Muscle layer of duodenum (tissue), 2 donors: ENCODE measurements at regions not wholly inside any gene's neighbourhood (a gene's known extent, or its start where the extent isn't known, plus 50 kb on each side); places are given as distances from the start of the nearest gene placed in this dataset.

ENCODE experiments used
- H3K27ac ChIP-seq: one replicate; pipeline ENCODE4 v1.7.0; 2013; ENCODE audit warnings: mild to moderate bottlenecking, low read length
- H3K27me3 ChIP-seq: one replicate; pipeline ENCODE4 v1.7.0; 2013; ENCODE audit warnings: low read depth, mild to moderate bottlenecking, control low read depth, low read length
- H3K36me3 ChIP-seq, 2 donors: one replicate each; pipeline ENCODE4 v1.7.0; 2013; ENCODE audit warnings: low read length in 2 of 2, control low read depth in 1 of 2, mild to moderate bottlenecking in 1 of 2; ENCODE audit not compliant: insufficient read depth in 2 of 2, control insufficient read depth in 1 of 2
- H3K4me1 ChIP-seq, 2 donors: one replicate each; pipeline ENCODE4 v1.7.0; 2013; ENCODE audit warnings: low read length in 2 of 2, mild to moderate bottlenecking in 2 of 2, control low read depth in 1 of 2, moderate library complexity in 1 of 2; ENCODE audit not compliant: insufficient read depth in 2 of 2, control insufficient read depth in 1 of 2
- H3K4me3 ChIP-seq, 2 donors: one replicate each; pipeline ENCODE4 v1.7.0; 2013; ENCODE audit warnings: low read length in 2 of 2, low read depth in 1 of 2, mild to moderate bottlenecking in 1 of 2
- H3K9me3 ChIP-seq, 2 donors: one replicate each; pipeline ENCODE4 v1.7.0; 2013; ENCODE audit warnings: low read length in 2 of 2, control low read depth in 1 of 2, mild to moderate bottlenecking in 1 of 2; ENCODE audit not compliant: control insufficient read depth in 1 of 2
- donor health status: healthy.

DNA sequence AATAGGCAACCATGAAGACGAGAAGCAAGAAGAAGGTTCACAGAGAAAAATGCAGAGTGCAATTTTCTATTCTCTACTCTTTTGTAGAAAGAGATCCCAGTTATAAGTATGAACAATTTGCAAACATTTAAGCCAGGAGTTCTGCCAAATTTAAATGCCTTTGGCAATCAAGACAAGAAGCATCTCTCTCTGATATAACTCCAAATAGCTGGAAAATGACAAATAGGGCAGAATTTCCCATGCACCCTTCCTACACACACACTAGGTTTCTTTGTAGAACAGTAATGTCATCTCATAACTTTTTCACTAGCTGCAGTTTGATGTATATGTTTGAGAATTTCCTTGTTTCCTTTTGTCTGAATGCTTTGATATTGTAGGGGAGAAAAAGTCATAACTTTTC is 333.5 kb upstream of the AZI2 start:
- Histone ChIP-seq H3K27me3 (no peaks in the 10 kb centered on the region), H3K9me3 (no peaks in the 10 kb centered on the region), H3K4me1 (no peaks in the 10 kb centered on the region), H3K36me3 (no peaks in the 10 kb centered on the region), H3K27ac (no peak overlapping the region), H3K4me3 (no peak overlapping the region)

- H3K27ac ChIP-seq: no peak overlapping the region
- H3K4me3 ChIP-seq: no peak overlapping the region
- H3K27me3 ChIP-seq: no peaks in the 10 kb centered on the region
- no peaks in the 10 kb centered on the region for H3K9me3 ChIP-seq
- H3K4me1 ChIP-seq: no peaks in the 10 kb centered on the region
- H3K36me3 ChIP-seq: no peaks in the 10 kb centered on the region
Observed at GRCh38 chr3:28690176-28690575, 341.6 kb upstream of the AZI2 start.

DNA sequence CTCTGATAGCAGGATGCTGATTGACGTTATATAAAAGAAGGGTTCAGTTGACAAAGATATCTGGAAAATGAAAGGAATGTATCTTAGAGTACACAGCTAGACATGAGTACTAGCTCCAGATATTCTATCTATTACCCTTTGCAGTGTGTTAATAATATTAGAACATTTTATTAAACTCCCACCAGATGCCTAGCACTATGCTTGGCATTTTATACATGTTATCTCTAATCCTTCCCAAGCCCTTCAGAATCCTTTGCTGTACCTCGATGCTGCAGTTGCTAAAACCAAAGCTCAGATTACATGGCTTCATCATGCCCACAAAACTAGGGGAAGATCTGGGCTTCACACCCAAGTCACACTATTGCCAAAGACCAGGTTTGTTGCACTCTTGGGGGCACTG is 350.1 kb upstream of the AZI2 start:
- no peak overlapping the region for H3K4me3 ChIP-seq
- no peaks in the 10 kb centered on the region for H3K27me3 ChIP-seq
- no peaks in the 10 kb centered on the region for H3K4me1 ChIP-seq
- H3K36me3 ChIP-seq: no peaks in the 10 kb centered on the region
- H3K27ac ChIP-seq: no peak overlapping the region
- no peaks in the 10 kb centered on the region for H3K9me3 ChIP-seq

- Histone ChIP-seq H3K9me3 (no peaks in the 10 kb centered on the region), H3K36me3 (no peaks in the 10 kb centered on the region), H3K27ac (no peak overlapping the region), H3K27me3 (no peaks in the 10 kb centered on the region), H3K4me3 (no peak overlapping the region), H3K4me1 (no peaks in the 10 kb centered on the region)
Observed at GRCh38 chr3:28699283-28699682, 350.7 kb upstream of the AZI2 start.

- Histone ChIP-seq H3K4me3 (no peak overlapping the region), H3K36me3 (no peaks in the 10 kb centered on the region), H3K9me3 (no peaks in the 10 kb centered on the region), H3K27ac (no peak overlapping the region), H3K27me3 (no peaks in the 10 kb centered on the region), H3K4me1 (no peaks in the 10 kb centered on the region)
Observed at GRCh38 chr3:28700728-28701127, 352.1 kb upstream of the AZI2 start.

DNA sequence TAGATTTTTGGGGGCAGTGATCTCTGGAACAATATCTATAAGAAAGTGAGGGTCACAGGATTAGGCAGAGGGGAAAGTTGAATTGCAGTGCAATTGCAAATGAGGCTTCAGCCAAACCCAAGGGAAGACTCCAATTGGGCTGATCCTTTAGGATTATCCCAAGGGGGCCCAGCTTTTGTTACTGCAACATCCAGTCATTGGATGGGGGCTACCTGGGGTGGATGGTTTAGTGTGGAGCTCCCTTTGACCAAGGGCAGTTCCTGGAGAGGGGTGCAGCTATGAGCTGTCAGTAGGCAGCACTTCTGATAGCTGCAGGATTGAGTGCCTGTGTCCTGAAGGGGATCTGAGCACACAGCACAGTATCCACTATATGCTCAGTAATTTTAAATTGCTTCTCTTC is 355.2 kb upstream of the AZI2 start:
- Histone ChIP-seq H3K36me3 (no peaks in the 10 kb centered on the region), H3K9me3 (no peaks in the 10 kb centered on the region), H3K4me3 (no peak overlapping the region), H3K27ac (no peak overlapping the region), H3K27me3 (no peaks in the 10 kb centered on the region), H3K4me1 (no peaks in the 10 kb centered on the region)

DNA sequence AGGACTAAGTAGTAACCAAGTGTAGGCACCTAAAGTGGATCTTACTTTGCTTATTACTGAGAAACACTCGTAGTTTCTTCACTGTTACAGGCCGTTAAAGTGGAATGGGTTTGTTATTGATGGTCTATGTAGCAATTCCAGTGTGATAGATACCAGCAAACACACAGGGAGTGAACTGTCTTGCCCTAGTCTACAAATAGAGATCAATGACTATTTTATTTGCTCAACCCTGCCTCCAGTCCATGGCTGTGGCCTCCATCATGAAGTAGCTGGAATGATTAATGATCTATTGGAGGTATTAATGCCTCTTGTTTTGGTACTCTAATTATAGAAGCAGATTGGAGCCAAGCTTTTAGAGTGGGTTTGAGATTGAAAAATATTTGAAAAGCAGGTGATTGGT is 362.7 kb upstream of the AZI2 start:
- no peak overlapping the region for H3K4me3 ChIP-seq
- H3K27me3 ChIP-seq: no peaks in the 10 kb centered on the region
- no peaks in the 10 kb centered on the region for H3K36me3 ChIP-seq
- H3K4me1 ChIP-seq: no peaks in the 10 kb centered on the region
- H3K9me3 ChIP-seq: no peaks in the 10 kb centered on the region
- no peak overlapping the region for H3K27ac ChIP-seq

DNA sequence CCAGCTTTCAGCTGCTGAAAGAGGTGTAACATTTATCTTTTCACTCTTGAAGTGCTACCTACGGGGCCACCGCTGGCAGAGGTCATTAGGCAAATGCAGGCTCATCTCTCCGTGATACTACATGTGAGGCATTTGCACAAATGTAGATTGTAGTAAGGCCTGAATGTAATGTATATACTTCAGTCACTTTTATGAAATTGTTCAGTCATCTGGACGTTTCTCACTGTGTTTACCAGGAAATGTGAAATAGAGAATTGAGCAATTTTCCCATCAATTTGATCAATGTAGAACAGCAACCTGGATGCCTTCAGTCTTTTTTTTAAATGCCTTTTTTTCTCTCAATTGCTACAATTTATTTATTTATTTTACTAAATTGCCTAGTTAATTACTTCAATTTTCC is 368.3 kb upstream of the AZI2 start:
- no peaks in the 10 kb centered on the region for H3K27me3 ChIP-seq
- H3K27ac ChIP-seq: no peak overlapping the region
- no peak overlapping the region for H3K4me3 ChIP-seq
- no peaks in the 10 kb centered on the region for H3K9me3 ChIP-seq
- no peaks in the 10 kb centered on the region for H3K4me1 ChIP-seq
- H3K36me3 ChIP-seq: no peaks in the 10 kb centered on the region

DNA sequence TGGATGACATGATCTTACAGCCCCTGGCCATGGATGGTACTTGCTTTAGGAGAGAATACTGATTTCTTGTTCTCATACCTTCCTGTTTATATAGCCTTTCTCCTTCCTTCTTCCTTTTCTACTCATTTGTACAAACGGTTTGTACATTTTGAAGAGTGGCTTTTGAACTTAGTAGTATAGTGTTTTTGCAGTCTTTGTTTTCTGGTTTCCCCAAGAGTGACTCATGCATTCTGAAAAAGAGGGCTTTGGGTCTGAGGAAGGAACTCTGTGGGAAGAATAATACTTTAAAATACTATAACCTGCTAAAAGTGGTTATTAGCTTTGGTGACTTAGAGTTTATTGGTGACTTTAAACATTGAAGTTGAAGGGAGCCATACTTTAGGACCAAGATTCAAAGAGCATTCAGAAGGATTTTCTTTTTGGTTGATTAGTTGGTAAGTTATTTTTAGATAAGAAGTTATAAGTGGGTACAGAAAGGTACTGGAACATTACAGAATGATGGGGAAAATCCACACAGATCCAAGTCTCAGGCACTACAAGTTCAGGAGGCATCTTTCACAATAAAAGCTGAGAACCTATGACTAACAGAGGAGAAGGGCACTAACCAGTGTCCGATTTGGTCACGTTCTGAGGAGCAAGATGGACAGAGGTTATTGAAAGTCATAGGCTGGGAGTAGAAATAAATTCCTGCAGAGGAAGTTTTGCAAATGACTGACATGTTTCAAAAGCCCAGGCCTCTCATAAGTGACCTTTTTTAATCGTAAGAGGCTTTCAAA is 369.6 kb upstream of the AZI2 start:
- Histone ChIP-seq H3K4me3 (no peak overlapping the region), H3K36me3 (no peaks in the 10 kb centered on the region), H3K9me3 (no peaks in the 10 kb centered on the region), H3K4me1 (no peaks in the 10 kb centered on the region), H3K27ac (no peak overlapping the region), H3K27me3 (no peaks in the 10 kb centered on the region)

- Histone ChIP-seq H3K27ac (no peak overlapping the region), H3K36me3 (no peaks in the 10 kb centered on the region), H3K27me3 (no peaks in the 10 kb centered on the region), H3K4me3 (no peak overlapping the region), H3K9me3 (no peaks in the 10 kb centered on the region), H3K4me1 (no peaks in the 10 kb centered on the region)
Observed at GRCh38 chr3:28726840-28727239, 378.2 kb upstream of the AZI2 start.

DNA sequence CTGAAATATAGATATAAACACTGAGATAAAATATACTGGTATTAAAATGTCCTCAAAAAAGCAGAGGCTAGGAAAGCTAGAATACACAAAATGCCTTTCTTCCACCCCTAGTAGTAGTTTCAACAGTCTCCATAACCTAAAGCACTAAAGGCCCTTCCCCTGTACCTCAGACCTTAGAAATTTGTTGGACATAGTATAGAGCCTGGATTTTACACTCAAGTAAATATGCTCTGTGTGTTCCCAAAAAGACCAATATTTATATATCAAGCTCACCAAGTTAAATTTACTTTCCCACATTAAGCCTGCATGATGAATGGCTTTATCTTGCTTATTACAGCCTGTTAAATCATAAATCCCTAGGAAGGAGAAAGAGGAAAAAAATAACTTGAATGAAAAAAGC is 378.7 kb upstream of the AZI2 start:
- no peak overlapping the region for H3K27ac ChIP-seq
- H3K4me3 ChIP-seq: no peak overlapping the region
- no peaks in the 10 kb centered on the region for H3K27me3 ChIP-seq
- H3K4me1 ChIP-seq: no peaks in the 10 kb centered on the region
- no peaks in the 10 kb centered on the region for H3K36me3 ChIP-seq
- peaks cover 0 to 3% of the 10 kb centered on the region in 2 donors for H3K9me3 ChIP-seq

GRCh38 chr3:28738425-28738824 is 389.8 kb upstream of the AZI2 start:
- Histone ChIP-seq H3K36me3 (no peaks in the 10 kb centered on the region), H3K4me3 (no peak overlapping the region), H3K27me3 (no peaks in the 10 kb centered on the region), H3K4me1 (no peaks in the 10 kb centered on the region), H3K9me3 (peaks cover 0 to 10% of the 10 kb centered on the region in 2 donors), H3K27ac (no peak overlapping the region)
